ENCODE measurements at regions not wholly inside any gene's neighbourhood (a gene's known extent, or its start where the extent isn't known, plus 50 kb on each side); places are given as distances from the start of the nearest gene placed in this dataset.

GRCh38 chr5:143676802-143677201 lies 135.2 kb upstream of the HMHB1 start:
- Histone ChIP-seq H3K36me3 (no peaks in the 10 kb centered on the region), H3K27ac (no peak overlapping the region), H3K27me3 (replicated peaks in 1 of 7) (no peaks in the 10 kb centered on the region), H3K4me3 (no peak overlapping the region), H3K9me3 (no peaks in the 10 kb centered on the region), H3K4me1 (no peaks in the 10 kb centered on the region)
- intact Hi-C loops (cut with DNase I; ENCODE audit: low total_unique reads), result no loop called here
- no peak for TF ChIP-seq POLR2A (IDR thresholded peaks at IDR 0.05)
- no peak for TF ChIP-seq CTCF (IDR thresholded peaks at IDR 0.05 in 8 of 11, conservative IDR thresholded peaks at IDR 0.05 in 3 of 11)
- TF ChIP-seq POLR2AphosphoS5 (IDR thresholded peaks at IDR 0.05), result no peak
- 83 to 100% (median 90%) methylated on average over 1 of the region's 1 CpG for WGBS, 5 donors
- DNase-seq, result no peak

GRCh38 chr5:143674469-143674786 lies 137.5 kb upstream of the HMHB1 start:
- H3K27me3 ChIP-seq (replicated peaks in 1 of 7), result no peaks in the 10 kb centered on the region
- WGBS, 5 donors, result 89 to 95% (median 91%) methylated on average over 2 of the region's 2 CpGs
- H3K36me3 ChIP-seq, result no peaks in the 10 kb centered on the region
- DNase-seq, result no peak
- no peaks in the 10 kb centered on the region for H3K4me1 ChIP-seq
- no peak overlapping the region for H3K27ac ChIP-seq
- intact Hi-C loops (cut with DNase I; ENCODE audit: low total_unique reads), result no loop called here
- no peak overlapping the region for H3K4me3 ChIP-seq
- peaks cover 0 to 8% (median 2%) of the 10 kb centered on the region in 8 donors for H3K9me3 ChIP-seq
- no peak for TF ChIP-seq CTCF (IDR thresholded peaks at IDR 0.05 in 8 of 11, conservative IDR thresholded peaks at IDR 0.05 in 3 of 11)
- TF ChIP-seq POLR2AphosphoS5 (IDR thresholded peaks at IDR 0.05), result no peak
- TF ChIP-seq POLR2A (IDR thresholded peaks at IDR 0.05), result no peak

GRCh38 chr5:143673676-143674468 lies 138.1 kb upstream of the HMHB1 start:
- Histone ChIP-seq H3K27ac (no peak overlapping the region), H3K36me3 (no peaks in the 10 kb centered on the region), H3K27me3 (replicated peaks in 1 of 7) (no peaks in the 10 kb centered on the region), H3K4me1 (no peaks in the 10 kb centered on the region), H3K9me3 (peaks cover 0 to 8% (median 2%) of the 10 kb centered on the region in 8 donors), H3K4me3 (no peak overlapping the region)
- DNase-seq, result no peak
- no peak for TF ChIP-seq POLR2A (IDR thresholded peaks at IDR 0.05)
- no peak for TF ChIP-seq CTCF (IDR thresholded peaks at IDR 0.05 in 8 of 11, conservative IDR thresholded peaks at IDR 0.05 in 3 of 11)
- TF ChIP-seq POLR2AphosphoS5 (IDR thresholded peaks at IDR 0.05), result no peak
- intact Hi-C loops (cut with DNase I; ENCODE audit: low total_unique reads), result no loop called here
- WGBS, 5 donors, result 88 to 94% (median 93%) methylated on average over 3 of the region's 3 CpGs

- Histone ChIP-seq H3K36me3 (no peaks in the 10 kb centered on the region), H3K27me3 (replicated peaks in 1 of 7) (no peaks in the 10 kb centered on the region), H3K9me3 (peaks cover 0 to 8% (median 2%) of the 10 kb centered on the region in 8 donors), H3K4me1 (no peaks in the 10 kb centered on the region), H3K27ac (no peak overlapping the region), H3K4me3 (no peak overlapping the region)
- TF ChIP-seq POLR2A (IDR thresholded peaks at IDR 0.05) (no peak), POLR2AphosphoS5 (IDR thresholded peaks at IDR 0.05) (no peak), CTCF (IDR thresholded peaks at IDR 0.05 in 8 of 11, conservative IDR thresholded peaks at IDR 0.05 in 3 of 11) (no peak)
- intact Hi-C loops (cut with DNase I; ENCODE audit: low total_unique reads), result no loop called here
- DNase-seq, result no peak
Observed at GRCh38 chr5:143672806-143673205, 139.2 kb upstream of the HMHB1 start.

Measured in spleen (tissue), 11 donors.